Panc1 (cell line): ENCODE measurements at regions not wholly inside any gene's neighbourhood (a gene's known extent, or its start where the extent isn't known, plus 50 kb on each side); places are given as distances from the start of the nearest gene placed in this dataset.
"Not testable (repeated sequence)": the region's sequence is repeated elsewhere in the genome, so short reads cannot be mapped to it uniquely, and the experiment has no call there.

Experiments used
- ATAC-seq: fragments of 200-7000 bp; cut with Tn5 transposase; 2 replicates; pipeline ENCODE4 v1.9.1; 2020; ENCODE audit warnings: mild to moderate bottlenecking, moderate library complexity
- BruUV-seq: library from RNA; stranded (reverse); fragments of 400-500 nt; replicated peaks from 2 replicates; lab custom pipeline; 2021; lab: Mats Ljungman, UMichigan
- CTCF ChIA-PET: fragments of 300-600 bp; sonication (Branson Sonifier 250); formaldehyde crosslinking; loops from one replicate; lab custom pipeline; 2022; ENCODE audit warnings: antibody characterized with exemption; lab: Charles Lee
- POLR2A ChIA-PET: fragments of 300-600 bp; sonication (Branson Sonifier 250); formaldehyde crosslinking; loops from one replicate; lab custom pipeline; 2022; ENCODE audit warnings: antibody characterized with exemption; lab: Charles Lee
- DNase-seq: peaks from one replicate; pipeline ENCODE4 v3.0.0-alpha.2; 2010; ENCODE audit warnings: low read depth, low spot score
- H3K27ac ChIP-seq: 2 replicates; pipeline ENCODE4 v1.5.1; 2011; ENCODE audit warnings: mild to moderate bottlenecking, low read length, inconsistent platforms
- H3K27me3 ChIP-seq: fragments of 200-500 bp; sonication (Bioruptor generic); 2 replicates; pipeline ENCODE4 v1.6.0; 2014; ENCODE audit warnings: low read length, inconsistent platforms; ENCODE audit not compliant: control insufficient read depth, insufficient read depth
- H3K36me3 ChIP-seq: fragments of 200-500 bp; sonication (Bioruptor generic); 2 replicates; pipeline ENCODE4 v1.5.1; 2014; ENCODE audit warnings: inconsistent platforms, mild to moderate bottlenecking, low read length, moderate library complexity; ENCODE audit not compliant: control insufficient read depth, insufficient read depth
- H3K4me1 ChIP-seq: 2 replicates; pipeline ENCODE4 v1.5.1; 2011; ENCODE audit warnings: inconsistent platforms, mild to moderate bottlenecking, low read length, moderate library complexity; ENCODE audit not compliant: control insufficient read depth, insufficient read depth
- H3K4me3 ChIP-seq, 2 experiments: 2 replicates each; pipeline ENCODE4 v1.5.1; 2011 to 2012; ENCODE audit warnings: low read depth in 2 of 2, low read length in 2 of 2, mild to moderate bottlenecking in 2 of 2, inconsistent platforms in 1 of 2, moderate library complexity in 1 of 2
- H3K9me3 ChIP-seq: fragments of 200-500 bp; sonication (Bioruptor generic); 2 replicates; pipeline ENCODE4 v1.5.1; 2014; ENCODE audit warnings: low read depth, mild to moderate bottlenecking, inconsistent platforms, low read length, moderate library complexity; ENCODE audit not compliant: control insufficient read depth, insufficient read depth
- CTCF ChIP-seq: fragments of 450-650 bp; IDR thresholded peaks from 2 replicates; pipeline ENCODE4 v1.5.1; 2017; ENCODE audit warnings: mild to moderate bottlenecking
- POLR2AphosphoS5 ChIP-seq: IDR thresholded peaks from 2 replicates; pipeline ENCODE4 v1.6.1; 2012; ENCODE audit warnings: mild to moderate bottlenecking, low read depth, low read length, moderate library complexity
- REST ChIP-seq, 2 experiments: IDR thresholded peaks; 2 replicates each; pipeline ENCODE4 v1.6.1; 2011 to 2012; ENCODE audit warnings: low read depth in 2 of 2, control low read depth in 1 of 2, low read length in 1 of 2, mild to moderate bottlenecking in 1 of 2, moderate library complexity in 1 of 2; ENCODE audit not compliant: insufficient read depth in 1 of 2
- SIN3A ChIP-seq: IDR thresholded peaks from 2 replicates; pipeline ENCODE4 v1.6.1; 2012; ENCODE audit warnings: low read depth, mild to moderate bottlenecking, low read length, moderate library complexity, borderline replicate concordance; ENCODE audit not compliant: insufficient read depth
- TCF7L2 ChIP-seq: IDR thresholded peaks from 2 replicates; pipeline ENCODE4 v1.6.1; 2011; ENCODE audit warnings: mild to moderate bottlenecking, low read depth, low read length, inconsistent platforms
- in situ Hi-C: cut with HindIII; loops from 2 replicates; pipeline ENCODE4 v1.10.0; 2016; ENCODE audit warnings: low sequenced_read_pairs, low pct_unique_long_range_greater_than_20kb
- intact Hi-C: fragments of 100-400 bp; cut with micrococcal nuclease; formaldehyde crosslinking; loops from one replicate; pipeline ENCODE4 v1.10.0; 2022; ENCODE audit not compliant: unreplicated experiment

GRCh38 chr15:95076678-95076990 lies 845.3 kb downstream of the MCTP2 start:
- H3K27ac ChIP-seq: no peak overlapping the region
- TF ChIP-seq CTCF (no peak), SIN3A (no peak), REST (IDR thresholded peaks at IDR 0.05; ENCODE audit: insufficient read depth in 1 of 2, low read depth in 2 of 2, low read length in 1 of 2) (no peak), POLR2AphosphoS5 (no peak), TCF7L2 (no peak)
- no peaks in the 10 kb centered on the region for H3K4me1 ChIP-seq
- no TSS peak for BruUV-seq
- POLR2A ChIA-PET: interaction anchor here (0.7 kb wide), 1 partner anchor 1234 kb away, joined by 12 read pairs; no protein-coding TSS in a partner anchor
- H3K4me3 ChIP-seq: no peak overlapping the region
- ATAC-seq: no peak
- H3K9me3 ChIP-seq: peaks cover 4% of the 10 kb centered on the region; the same call in 1 of the 2 replicates
- no peaks in the 10 kb centered on the region for H3K27me3 ChIP-seq
- no peaks in the 10 kb centered on the region for H3K36me3 ChIP-seq
- in situ Hi-C loops: no loop called here
- no peak for DNase-seq
- CTCF ChIA-PET: no interaction called here
- intact Hi-C loops: no loop called here

- Histone ChIP-seq H3K27me3 (no peaks in the 10 kb centered on the region), H3K4me3 (no peak overlapping the region), H3K27ac (no peak overlapping the region), H3K9me3 (peaks cover 4% of the 10 kb centered on the region; the same call in 1 of the 2 replicates), H3K36me3 (no peaks in the 10 kb centered on the region), H3K4me1 (no peaks in the 10 kb centered on the region)
- intact Hi-C loops (no loop called here), in situ Hi-C loops (no loop called here)
- TF ChIP-seq POLR2AphosphoS5: no peak
- no peak for TF ChIP-seq SIN3A
- no peak for TF ChIP-seq REST (IDR thresholded peaks at IDR 0.05; ENCODE audit: insufficient read depth in 1 of 2, low read depth in 2 of 2, low read length in 1 of 2)
- TF ChIP-seq CTCF: no peak
- no peak for TF ChIP-seq TCF7L2
- ATAC-seq: no peak
- no TSS peak for BruUV-seq
- no peak for DNase-seq
- ChIA-PET POLR2A (no interaction called here), CTCF (no interaction called here)
Observed at GRCh38 chr15:95078003-95078402, 846.6 kb downstream of the MCTP2 start.

GRCh38 chr15:95080228-95080627 lies 848.9 kb downstream of the MCTP2 start:
- intact Hi-C loops, in situ Hi-C loops: not testable (repeated sequence)

More at GRCh38 chr15:95080228-95080627, 848.9 kb downstream of the MCTP2 start:
- CTCF ChIA-PET, H3K4me1 ChIP-seq, H3K27ac ChIP-seq, ATAC-seq, H3K4me3 ChIP-seq, DNase-seq, H3K36me3 ChIP-seq, BruUV-seq, POLR2A ChIA-PET, H3K27me3 ChIP-seq, H3K9me3 ChIP-seq: not testable (repeated sequence)
